H1 (cell line): ENCODE measurements at regions not wholly inside any gene's neighbourhood (a gene's known extent, or its start where the extent isn't known, plus 50 kb on each side); places are given as distances from the start of the nearest gene placed in this dataset.

Experiments
- CEBPB ChIP-seq: IDR thresholded peaks from 2 replicates; pipeline ENCODE4 v1.6.1; 2012; ENCODE audit warnings: low read depth, low read length
- CHD7 ChIP-seq: fragments of 300-600 bp; sonication (generic); IDR thresholded peaks from 2 replicates; pipeline ENCODE4 v1.7.1; 2012; ENCODE audit warnings: low read length, moderate library complexity, mild to moderate bottlenecking, inconsistent platforms; ENCODE audit not compliant: insufficient replicate concordance
- E2F6 ChIP-seq: IDR thresholded peaks from 2 replicates; pipeline ENCODE4 v1.6.1; 2012; ENCODE audit warnings: inconsistent platforms
- JUND ChIP-seq: IDR thresholded peaks from 2 replicates; pipeline ENCODE4 v1.6.1; 2011; ENCODE audit warnings: mild to moderate bottlenecking, improper control_type of control experiment, low read length
- KDM4A ChIP-seq: IDR thresholded peaks from one replicate; pipeline ENCODE4 v1.7.1; 2012; ENCODE audit warnings: low read depth, mild to moderate bottlenecking, moderate library complexity, low read length, inconsistent platforms; ENCODE audit not compliant: severe bottlenecking
- KDM5A ChIP-seq: fragments of 200-600 bp; IDR thresholded peaks from 2 replicates; pipeline ENCODE4 v1.7.1; 2012; ENCODE audit warnings: mild to moderate bottlenecking, low read length, inconsistent platforms, mixed read lengths
- PHF8 ChIP-seq: fragments of 200-600 bp; sonication (generic); conservative IDR thresholded peaks from 2 replicates; pipeline ENCODE4 v1.7.1; 2012; ENCODE audit warnings: low read depth, mild to moderate bottlenecking, inconsistent platforms, low read length, moderate library complexity
- POU5F1 ChIP-seq: IDR thresholded peaks from 2 replicates; pipeline ENCODE4 v1.6.1; 2011; ENCODE audit warnings: low read depth, mild to moderate bottlenecking, low read length, moderate library complexity
- SAP30 ChIP-seq: fragments of 300-600 bp; sonication (generic); IDR thresholded peaks from 2 replicates; pipeline ENCODE4 v1.7.1; 2012; ENCODE audit warnings: low read length, moderate library complexity, mild to moderate bottlenecking, inconsistent platforms; ENCODE audit not compliant: insufficient read depth, insufficient replicate concordance
- SIX5 ChIP-seq: IDR thresholded peaks from 2 replicates; pipeline ENCODE4 v1.6.1; 2011; ENCODE audit warnings: mild to moderate bottlenecking, low read depth, low read length

- TF ChIP-seq CHD7 (no peak), KDM4A (no peak), SIX5 (no peak), CEBPB (no peak), JUND (no peak), SAP30 (no peak), KDM5A (no peak), POU5F1 (no peak), E2F6 (no peak), PHF8 (no peak)
Measured at GRCh38 chr2:129381789-129382188, 597.7 kb upstream of the RAB6C start (continued).
